NOMO-1 (cell line): ENCODE measurements at regions not wholly inside any gene's neighbourhood (a gene's known extent, or its start where the extent isn't known, plus 50 kb on each side); places are given as distances from the start of the nearest gene placed in this dataset.
"Not testable (repeated sequence)": the region's sequence is repeated elsewhere in the genome, so short reads cannot be mapped to it uniquely, and the experiment has no call there.

Experiments used
- DNase-seq, 2 experiments: peaks; one replicate each; lab custom pipeline; 2025; ENCODE audit not compliant: unreplicated experiment in 2 of 2; lab: John Stamatoyannopoulos, UW

DNA sequence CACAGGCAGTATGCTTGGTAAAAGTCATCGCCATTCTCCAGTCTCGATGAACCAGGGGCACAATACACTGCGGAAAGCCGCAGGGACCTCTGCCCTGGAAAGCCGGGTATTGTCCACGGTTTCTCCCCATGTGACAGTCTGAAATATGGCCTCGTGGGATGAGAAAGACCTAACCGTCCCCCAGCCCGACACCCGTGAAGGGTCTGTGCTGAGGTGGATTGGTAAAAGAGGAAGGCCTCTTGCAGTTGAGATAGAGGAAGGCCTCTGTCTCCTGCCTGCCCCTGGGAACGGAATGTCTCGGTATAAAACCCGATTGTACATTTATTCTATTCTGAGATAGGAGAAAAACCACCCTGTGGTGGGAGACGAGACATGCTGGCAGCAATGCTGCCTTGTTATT lies 149.1 kb downstream of the TMEM121 start:
- DNase-seq = not testable (repeated sequence)

DNA sequence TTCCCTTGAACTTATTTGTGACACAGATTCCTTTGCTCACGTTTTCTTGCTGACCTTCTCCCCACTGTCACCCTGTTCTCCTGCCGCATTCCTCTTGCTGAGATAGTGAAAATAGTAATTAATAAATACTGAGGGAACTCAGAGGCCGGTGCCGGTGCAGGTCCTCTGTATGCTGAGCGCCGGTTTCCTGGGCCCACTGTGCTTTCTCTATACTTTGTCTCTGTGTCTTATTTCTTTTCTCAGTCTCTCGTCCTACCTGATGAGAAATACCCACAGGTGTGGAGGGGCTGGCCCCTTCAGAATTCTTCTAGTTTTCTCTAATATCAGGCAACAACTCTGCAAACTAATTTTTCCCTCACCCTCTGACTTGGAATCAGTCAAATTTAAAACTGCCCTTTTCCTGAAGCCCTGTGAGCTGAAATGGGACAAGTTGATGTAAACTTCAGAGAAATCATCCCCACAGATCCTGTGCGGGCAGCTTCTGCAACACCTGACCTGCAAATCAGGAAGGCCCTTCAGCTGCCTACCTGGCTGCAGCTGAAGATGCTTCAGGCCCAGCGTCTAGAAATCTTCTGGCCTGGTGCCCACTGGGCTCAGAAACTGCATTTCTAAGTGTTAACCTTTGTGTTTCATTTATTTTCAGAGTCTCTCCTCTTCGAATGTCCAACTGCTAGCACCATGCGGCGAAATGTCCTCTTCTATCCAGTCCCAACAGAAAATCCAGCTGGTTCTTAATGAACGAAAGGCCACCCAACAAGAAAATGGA lies 149.7 kb downstream of the TMEM121 start:
- DNase-seq = not testable (repeated sequence)

- DNase-seq = not testable (repeated sequence)
Observed at GRCh38 chr14:105678057-105678456, 151.7 kb downstream of the TMEM121 start.

DNA sequence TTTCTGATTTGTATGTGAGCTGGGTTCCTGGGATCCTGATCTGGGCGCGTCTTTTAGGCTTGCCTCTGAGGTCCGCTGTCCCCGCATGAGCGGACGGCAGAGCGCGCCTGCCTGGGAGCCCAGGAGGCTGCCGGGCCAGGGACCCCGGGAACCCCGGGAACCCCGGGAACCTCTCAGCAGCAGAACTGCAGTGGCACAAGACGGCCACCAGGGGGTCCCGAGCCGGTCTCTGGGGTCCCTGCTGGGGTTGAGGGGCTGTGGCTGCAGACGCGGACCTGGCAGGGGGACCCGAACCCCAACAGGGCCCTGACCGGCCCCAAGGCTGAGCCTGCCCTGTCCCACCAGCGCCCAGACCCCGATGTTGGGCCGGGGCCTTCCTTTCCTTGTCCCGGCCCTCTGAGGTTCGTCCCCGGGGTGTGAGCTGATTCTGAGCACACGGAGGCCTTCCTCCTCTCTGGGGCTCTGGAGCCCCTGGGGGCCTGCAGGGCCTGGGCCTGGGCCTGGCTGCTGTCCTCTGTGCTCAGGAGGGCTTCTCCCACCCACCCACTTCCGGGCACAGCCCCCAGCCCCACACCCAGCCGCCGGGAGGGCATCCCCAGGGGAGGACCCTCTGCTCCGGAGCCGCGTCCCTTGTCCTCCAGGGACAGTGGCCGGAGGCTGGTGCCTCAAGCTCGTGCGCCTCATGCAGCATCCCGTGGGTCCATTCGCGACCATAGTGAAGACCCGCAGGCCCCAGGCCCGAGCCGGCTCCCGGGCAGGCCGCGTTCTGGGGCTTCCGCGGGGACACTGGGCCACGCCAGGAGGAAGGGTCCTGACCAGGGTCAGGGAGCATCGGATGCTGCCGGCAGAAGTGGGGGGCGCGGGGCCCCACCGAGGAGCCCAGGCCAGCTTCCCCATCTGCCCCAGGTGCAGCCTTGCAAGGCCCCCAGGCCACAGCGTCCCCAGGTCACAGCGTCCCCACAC lies 152.9 kb downstream of the TMEM121 start:
- DNase-seq = not testable (repeated sequence)

GRCh38 chr14:105679959-105680735 lies 153.8 kb downstream of the TMEM121 start:
- DNase-seq = not testable (repeated sequence)

GRCh38 chr14:105680736-105681098 lies 154.3 kb downstream of the TMEM121 start:
- DNase-seq = not testable (repeated sequence)

GRCh38 chr14:105681606-105682185 lies 155.3 kb downstream of the TMEM121 start:
- DNase-seq = not testable (repeated sequence)

DNA sequence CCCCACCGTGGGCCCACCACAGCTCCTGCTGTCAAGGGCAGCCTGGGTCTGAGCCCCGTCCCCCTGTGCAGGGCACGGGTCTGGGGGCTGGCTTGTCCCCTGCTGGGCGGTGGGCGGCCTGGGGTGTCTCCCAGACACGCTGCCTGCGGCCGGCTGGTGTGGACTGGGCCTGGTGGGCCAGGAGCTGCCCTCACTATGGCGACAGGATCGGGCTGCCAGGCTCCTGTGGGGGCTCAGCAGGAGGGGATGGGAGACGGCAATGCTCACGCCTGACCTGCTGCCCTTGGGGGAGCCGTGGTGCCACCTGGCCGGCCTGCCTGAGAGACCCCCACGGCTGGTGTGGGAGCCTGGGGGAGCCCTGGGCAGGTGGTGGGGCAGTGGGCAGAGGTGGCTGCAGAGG lies 156.1 kb downstream of the TMEM121 start:
- DNase-seq = not testable (repeated sequence)

- no peak for DNase-seq
Observed at GRCh38 chr14:105682956-105683570, 156.7 kb downstream of the TMEM121 start.

DNA sequence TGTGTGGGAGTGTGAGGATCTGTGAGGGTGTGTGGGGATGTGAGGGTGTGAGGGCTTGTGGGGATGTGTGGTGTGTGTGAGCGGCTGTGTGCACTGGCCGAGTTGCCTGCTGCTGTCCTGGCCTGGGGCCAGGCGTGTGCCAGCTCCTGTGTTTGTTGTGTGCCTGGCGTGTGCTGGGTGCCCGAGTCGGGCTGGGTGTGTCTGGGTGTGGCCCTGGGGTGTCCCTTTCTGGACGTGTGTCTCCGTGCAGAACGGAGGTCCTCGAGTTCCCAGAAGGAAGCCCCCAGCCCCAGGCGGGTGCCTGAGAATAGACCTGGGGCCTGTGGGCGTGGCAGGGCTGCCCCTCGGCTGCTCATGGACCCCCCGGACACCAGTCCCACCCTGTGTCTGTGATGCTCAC lies 157.7 kb downstream of the TMEM121 start:
- DNase-seq = not testable (repeated sequence)

DNA sequence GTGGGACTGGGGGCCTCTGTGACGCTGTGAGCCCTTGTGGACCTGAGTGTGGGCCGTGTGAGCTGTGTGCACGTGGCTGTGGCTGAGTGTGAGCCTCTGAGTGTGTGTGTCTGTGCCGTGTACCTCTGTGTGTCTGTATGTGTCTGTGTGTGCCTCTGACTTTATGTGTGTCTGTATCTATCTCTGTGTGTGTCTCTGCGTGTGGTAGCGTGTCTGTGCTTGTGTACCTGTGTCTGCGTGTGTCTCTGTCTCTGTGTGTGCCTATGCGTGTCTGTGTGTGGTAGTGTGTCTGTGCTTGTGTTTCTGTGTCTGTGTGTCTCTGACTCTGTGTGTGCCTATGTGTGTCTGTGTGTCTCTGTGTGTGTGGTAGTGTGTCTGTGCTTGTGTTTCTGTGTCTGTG lies 158.2 kb downstream of the TMEM121 start:
- not testable (repeated sequence) for DNase-seq

- DNase-seq = no peak
Observed at GRCh38 chr14:105685003-105685402, 158.6 kb downstream of the TMEM121 start.

DNA sequence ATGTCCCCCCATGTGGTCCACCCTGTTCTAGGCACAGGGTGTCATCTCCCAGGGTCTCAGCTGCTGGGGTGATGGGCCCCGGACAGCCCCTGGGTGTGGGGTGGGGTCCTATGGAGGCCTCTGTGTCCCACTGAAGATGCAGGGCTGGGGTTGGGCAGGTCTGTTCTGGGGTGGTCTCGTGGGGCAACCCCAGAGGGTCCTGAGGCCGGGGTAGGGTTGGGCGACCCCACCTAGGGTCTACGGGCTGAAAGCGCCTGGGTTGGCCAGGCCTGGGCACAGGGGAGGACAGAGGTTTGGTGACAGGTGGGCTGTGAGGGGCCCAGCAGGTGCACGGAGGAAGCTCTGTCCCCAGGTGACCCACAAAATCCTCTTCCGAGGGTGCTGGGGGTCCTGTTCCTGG lies 159.2 kb downstream of the TMEM121 start:
- DNase-seq = not testable (repeated sequence)

DNA sequence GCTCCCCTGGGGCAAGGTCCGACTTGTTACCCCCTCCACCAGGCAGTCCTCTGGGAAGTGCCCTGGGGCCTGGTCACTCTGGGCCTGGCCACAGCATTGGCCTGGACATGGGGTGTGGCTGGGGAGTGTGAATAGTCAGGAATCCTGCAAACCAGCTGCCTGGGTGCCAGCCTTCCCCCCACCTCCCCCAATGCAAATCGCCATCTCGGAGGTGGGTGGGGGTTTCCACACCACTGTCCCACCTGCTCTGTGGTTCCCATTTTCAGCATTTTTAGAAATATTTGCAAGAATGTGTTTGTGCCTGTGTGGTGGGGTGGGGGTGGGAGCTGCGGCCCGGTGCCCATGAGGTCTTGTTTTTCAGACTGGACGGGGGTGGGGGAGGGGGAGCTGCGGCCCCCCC lies 159.7 kb downstream of the TMEM121 start:
- DNase-seq = not testable (repeated sequence)

- not testable (repeated sequence) for DNase-seq
Observed at GRCh38 chr14:105686462-105687170, 160.2 kb downstream of the TMEM121 start.

- not testable (repeated sequence) for DNase-seq
Observed at GRCh38 chr14:105687171-105688022, 161.0 kb downstream of the TMEM121 start.

- DNase-seq = not testable (repeated sequence)
Observed at GRCh38 chr14:105688023-105688351, 161.6 kb downstream of the TMEM121 start.

DNA sequence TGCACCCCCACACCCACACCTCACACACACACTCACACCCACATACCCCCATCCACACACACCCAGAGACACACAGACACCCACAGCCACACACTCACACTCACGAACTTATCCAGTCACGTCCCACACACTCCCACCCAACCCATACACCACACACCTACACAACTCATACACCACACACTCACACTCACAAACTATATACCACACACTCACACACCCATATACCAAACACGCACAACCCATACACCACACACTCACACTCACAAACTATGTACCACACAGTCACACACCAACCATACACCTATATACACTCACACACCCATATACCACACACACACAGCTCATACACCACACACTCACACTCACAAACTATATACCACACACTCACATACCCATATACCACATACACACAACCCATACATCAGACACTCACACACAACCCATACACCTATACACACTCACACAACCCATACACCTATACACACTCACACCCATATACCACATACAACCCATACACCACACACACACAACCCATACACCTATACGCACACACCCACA lies 162.4 kb downstream of the TMEM121 start:
- not testable (repeated sequence) for DNase-seq
